Chondrocyte (in vitro differentiated cells): ENCODE measurements at regions not wholly inside any gene's neighbourhood (a gene's known extent, or its start where the extent isn't known, plus 50 kb on each side); places are given as distances from the start of the nearest gene placed in this dataset.

Experiments used
- DNase-seq: peaks from one replicate; pipeline ENCODE4 v3.0.0; 2021; ENCODE audit warnings: mixed read lengths, low spot score
- H3K27ac Mint-ChIP-seq: one replicate; pipeline ENCODE4 v1.8.0; 2021; ENCODE audit warnings: mild to moderate bottlenecking, moderate library complexity, mixed read lengths; ENCODE audit not compliant: unreplicated experiment
- H3K27me3 Mint-ChIP-seq: 2 replicates; pipeline ENCODE4 v1.8.0; 2021; ENCODE audit warnings: low read depth, mixed read lengths
- H3K36me3 Mint-ChIP-seq: 2 replicates; pipeline ENCODE4 v1.8.0; 2021; ENCODE audit warnings: low read depth, mixed read lengths
- H3K4me1 Mint-ChIP-seq: 2 replicates; pipeline ENCODE4 v1.8.0; 2021; ENCODE audit warnings: low read depth, mild to moderate bottlenecking, mixed read lengths
- H3K4me3 Mint-ChIP-seq: one replicate; pipeline ENCODE4 v1.8.0; 2021; ENCODE audit warnings: mild to moderate bottlenecking, moderate library complexity, mixed read lengths; ENCODE audit not compliant: unreplicated experiment
- H3K9me3 Mint-ChIP-seq: 2 replicates; pipeline ENCODE4 v1.8.0; 2021; ENCODE audit warnings: low read depth, mixed read lengths
- CTCF ChIP-seq: fragments of 200-600 bp; sonication (generic); IDR thresholded peaks from 2 replicates; pipeline ENCODE4 v1.5.0; 2021; ENCODE audit warnings: antibody characterized with exemption, mild to moderate bottlenecking, moderate library complexity

DNA sequence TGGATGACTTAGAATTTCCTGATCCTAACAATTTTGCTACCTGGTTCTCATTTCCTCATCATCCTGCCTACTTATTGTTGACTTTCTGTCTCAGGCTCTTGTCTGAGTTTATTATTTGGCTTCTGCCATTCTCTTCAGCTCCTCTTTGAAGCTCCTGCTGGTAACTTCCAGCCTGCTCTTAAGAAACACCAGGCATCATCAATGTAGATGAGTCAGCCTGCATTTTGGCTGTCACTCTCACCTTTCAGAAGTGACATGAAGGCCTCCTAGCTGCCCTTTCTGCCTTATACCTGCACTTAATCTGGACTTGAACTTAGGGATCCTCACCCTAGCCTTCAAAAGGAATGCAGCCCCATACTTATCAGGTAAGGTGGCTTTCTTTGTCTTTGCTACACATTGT, 551.8 kb upstream of the ZNF608 start:
- peaks cover 36% of the 10 kb centered on the region for H3K4me1 Mint-ChIP-seq
- no peak for DNase-seq
- no peak overlapping the region for H3K27ac Mint-ChIP-seq
- no peaks in the 10 kb centered on the region for H3K9me3 Mint-ChIP-seq
- no peaks in the 10 kb centered on the region for H3K27me3 Mint-ChIP-seq
- H3K36me3 Mint-ChIP-seq, result no peaks in the 10 kb centered on the region
- no peak for TF ChIP-seq CTCF
- H3K4me3 Mint-ChIP-seq, result no peak overlapping the region

GRCh38 chr5:125298746-125299379, 552.4 kb upstream of the ZNF608 start:
- no peaks in the 10 kb centered on the region for H3K36me3 Mint-ChIP-seq
- no peak for TF ChIP-seq CTCF

DNA sequence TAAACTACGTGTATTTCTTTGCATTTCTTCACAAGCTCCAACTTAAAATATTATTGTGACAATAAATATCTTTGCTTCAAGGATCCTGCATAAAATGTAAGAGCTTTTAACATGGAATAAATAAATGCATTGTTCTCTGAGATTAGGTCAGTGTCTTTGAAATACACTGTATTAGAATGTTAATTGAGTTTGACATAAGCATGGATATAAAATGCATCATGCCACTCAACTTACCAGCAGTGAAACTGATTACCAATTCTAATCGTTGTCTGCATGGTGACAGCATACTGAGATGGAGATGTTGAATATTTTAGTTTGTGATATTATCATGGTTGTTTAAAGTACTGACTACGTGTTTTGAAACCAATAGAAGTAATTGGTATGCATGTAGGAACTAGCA, 555.3 kb upstream of the ZNF608 start:
- DNase-seq, result no peak
- Mint-ChIP-seq H3K4me1 (peaks cover 22% of the 10 kb centered on the region), H3K4me3 (no peak overlapping the region), H3K36me3 (peaks cover 2% of the 10 kb centered on the region), H3K27me3 (no peaks in the 10 kb centered on the region), H3K9me3 (peaks cover 11% of the 10 kb centered on the region), H3K27ac (no peak overlapping the region)
- TF ChIP-seq CTCF, result no peak

More at GRCh38 chr5:125298746-125299379, 552.4 kb upstream of the ZNF608 start:
- H3K4me3 Mint-ChIP-seq, result no peak overlapping the region
- H3K27me3 Mint-ChIP-seq, result no peaks in the 10 kb centered on the region
- no peaks in the 10 kb centered on the region for H3K9me3 Mint-ChIP-seq
- H3K27ac Mint-ChIP-seq, result no peak overlapping the region
- no peak for DNase-seq
- peaks cover 36% of the 10 kb centered on the region for H3K4me1 Mint-ChIP-seq

DNA sequence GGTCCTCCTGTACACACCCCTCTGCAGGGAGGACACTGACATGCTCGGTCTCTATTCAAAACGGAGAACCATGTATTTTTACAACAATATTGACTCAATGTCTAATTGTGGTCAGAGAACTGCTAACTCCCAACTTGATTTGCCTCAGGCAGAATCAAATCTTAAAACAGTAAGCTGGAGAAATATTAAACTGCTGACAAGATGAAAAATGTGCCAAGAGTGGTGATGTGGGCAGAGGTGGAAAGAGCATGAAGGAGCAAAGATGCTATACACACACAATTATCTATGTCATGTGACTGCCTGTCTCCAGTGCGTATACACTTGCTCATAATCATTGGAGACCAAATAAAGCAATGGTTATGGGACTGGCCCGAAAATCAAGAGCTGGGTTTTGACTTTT, 556.1 kb upstream of the ZNF608 start:
- Mint-ChIP-seq H3K36me3 (peaks cover 2% of the 10 kb centered on the region), H3K9me3 (peaks cover 14% of the 10 kb centered on the region), H3K27me3 (no peaks in the 10 kb centered on the region), H3K27ac (no peak overlapping the region), H3K4me3 (no peak overlapping the region), H3K4me1 (peaks cover 22% of the 10 kb centered on the region)
- no peak for TF ChIP-seq CTCF
- no peak for DNase-seq

DNA sequence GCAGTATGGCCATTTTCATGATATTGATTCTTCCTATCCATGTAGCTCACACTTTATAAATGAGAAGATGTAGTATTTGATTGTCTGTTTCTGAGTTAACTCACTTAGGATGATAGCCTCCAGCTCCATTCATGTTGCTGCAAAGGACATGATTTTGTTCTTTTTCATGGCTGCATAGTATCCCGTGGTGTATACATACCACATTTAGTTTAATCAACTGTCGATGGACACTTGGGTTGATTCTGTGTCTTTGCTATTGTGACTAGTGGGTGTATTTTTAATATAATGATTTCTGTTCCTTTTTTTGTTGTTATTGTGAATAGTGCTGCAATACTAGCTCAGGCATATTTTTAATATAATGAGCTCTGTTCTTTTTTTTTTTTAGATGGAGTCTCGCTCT, 560.3 kb upstream of the ZNF608 start:
- peaks cover 24% of the 10 kb centered on the region for H3K4me1 Mint-ChIP-seq
- no peaks in the 10 kb centered on the region for H3K27me3 Mint-ChIP-seq
- TF ChIP-seq CTCF, result no peak
- DNase-seq, result no peak
- peaks cover 6% of the 10 kb centered on the region for H3K36me3 Mint-ChIP-seq
- peaks cover 21% of the 10 kb centered on the region for H3K9me3 Mint-ChIP-seq
- no peak overlapping the region for H3K4me3 Mint-ChIP-seq
- no peak overlapping the region for H3K27ac Mint-ChIP-seq
